ENCODE measurements at regions not wholly inside any gene's neighbourhood (a gene's known extent, or its start where the extent isn't known, plus 50 kb on each side); places are given as distances from the start of the nearest gene placed in this dataset.

DNA sequence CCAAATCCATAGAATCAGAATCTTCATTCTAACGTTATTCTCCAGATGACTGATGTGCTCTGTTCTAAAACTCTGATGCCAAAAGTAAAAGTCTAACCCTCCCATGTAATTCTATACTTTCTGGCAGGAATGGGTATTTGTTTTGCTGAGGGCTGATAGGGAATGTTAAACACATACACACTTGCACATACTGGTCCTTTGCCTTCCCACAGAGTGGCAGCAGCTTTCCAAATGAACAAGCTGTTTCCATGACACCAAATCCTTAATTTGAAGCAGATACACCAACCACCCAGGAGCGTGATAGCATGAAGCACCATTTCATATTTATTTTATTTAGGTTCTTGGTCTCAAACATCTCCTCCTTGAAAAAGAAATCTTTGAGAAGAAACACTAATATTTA, 155.5 kb upstream of the PRDX4 start:
- no peak for DNase-seq
- no peak overlapping the region for H2BK120ac ChIP-seq (ENCODE audit: low read depth, low read length)
- no peak overlapping the region for H2AK5ac ChIP-seq (ENCODE audit: low read length, severe bottlenecking)
- H3K9ac ChIP-seq (ENCODE audit: low read length), result no peak overlapping the region
- no peak overlapping the region for H2AFZ ChIP-seq (ENCODE audit: low read depth, low read length)
- H2BK15ac ChIP-seq (ENCODE audit: low read depth, poor library complexity, severe bottlenecking), result no peak overlapping the region
- WGBS, result 40% methylated on average over 1 of the region's 2 CpGs
- no peak overlapping the region for H3K23ac ChIP-seq (ENCODE audit: low read length in 2 of 2)
- no peak overlapping the region for H4K91ac ChIP-seq (ENCODE audit: low read length)
- no peaks in the 10 kb centered on the region for H3K4me1 ChIP-seq (ENCODE audit: control insufficient read depth, insufficient read depth, low read depth, low read length)
- no peak overlapping the region for H3K4me3 ChIP-seq (ENCODE audit: insufficient read depth in 1 of 2, low read depth in 1 of 2, low read length in 2 of 2)
- no peaks in the 10 kb centered on the region for H3K79me1 ChIP-seq (replicated peaks; ENCODE audit: low read length, poor library complexity, severe bottlenecking)
- H2BK12ac ChIP-seq (ENCODE audit: low read length in 2 of 2), result no peak overlapping the region
- no peak overlapping the region for H3K18ac ChIP-seq (ENCODE audit: low read depth in 1 of 2, low read length in 2 of 2)
- no peak overlapping the region for H4K8ac ChIP-seq (ENCODE audit: low read length)
- H3K27me3 ChIP-seq (ENCODE audit: control insufficient read depth in 1 of 2, insufficient read depth in 1 of 2, low read length in 2 of 2), result peaks cover 0 to 32% of the 10 kb centered on the region in 2 experiments
- no peak overlapping the region for H3K27ac ChIP-seq (ENCODE audit: low read length, poor library complexity, severe bottlenecking)
- H3K36me3 ChIP-seq (ENCODE audit: control insufficient read depth in 1 of 2, insufficient read depth in 2 of 2, low read depth in 1 of 2, low read length in 2 of 2), result no peaks in the 10 kb centered on the region
- no peak overlapping the region for H3K4me2 ChIP-seq (ENCODE audit: low read length, poor library complexity, severe bottlenecking)
- H2BK5ac ChIP-seq (ENCODE audit: low read depth, low read length, poor library complexity, severe bottlenecking), result no peak overlapping the region
- H3K4ac ChIP-seq (ENCODE audit: low read depth in 1 of 2, low read length in 2 of 2), result no peak overlapping the region
- H3K9me3 ChIP-seq (ENCODE audit: control insufficient read depth, low read length), result no peaks in the 10 kb centered on the region
- no peak overlapping the region for H3K14ac ChIP-seq (ENCODE audit: low read length in 2 of 2)

DNA sequence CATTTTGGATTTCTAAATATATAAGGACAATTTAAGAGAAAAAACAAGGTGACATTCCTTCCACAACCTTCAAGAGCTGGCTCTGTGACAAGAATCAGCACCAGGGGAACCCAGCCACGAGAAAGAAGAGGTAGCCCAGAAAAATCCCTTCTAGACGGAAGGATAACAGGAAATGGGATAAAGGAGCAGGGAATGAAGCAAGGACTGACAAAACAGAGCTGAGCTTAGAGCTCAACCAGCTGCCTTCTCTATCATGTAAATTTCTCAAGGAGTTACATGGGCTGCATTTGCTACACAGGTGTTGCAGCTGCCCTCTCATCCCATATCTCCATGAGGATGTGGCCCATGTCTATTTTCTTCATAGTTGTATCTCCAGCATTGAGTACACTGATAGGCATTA, 154.2 kb upstream of the PRDX4 start:
- Histone ChIP-seq H2AK5ac (ENCODE audit: low read length, severe bottlenecking) (no peak overlapping the region), H3K14ac (ENCODE audit: low read length in 2 of 2) (no peak overlapping the region), H2BK5ac (ENCODE audit: low read depth, low read length, poor library complexity, severe bottlenecking) (no peak overlapping the region), H4K8ac (ENCODE audit: low read length) (no peak overlapping the region), H3K4me3 (ENCODE audit: insufficient read depth in 1 of 2, low read depth in 1 of 2, low read length in 2 of 2) (no peak overlapping the region), H3K4me1 (ENCODE audit: control insufficient read depth, insufficient read depth, low read depth, low read length) (no peaks in the 10 kb centered on the region), H3K36me3 (ENCODE audit: control insufficient read depth in 1 of 2, insufficient read depth in 2 of 2, low read depth in 1 of 2, low read length in 2 of 2) (no peaks in the 10 kb centered on the region), H3K23ac (ENCODE audit: low read length in 2 of 2) (no peak overlapping the region), H3K79me1 (replicated peaks; ENCODE audit: low read length, poor library complexity, severe bottlenecking) (no peaks in the 10 kb centered on the region), H3K4ac (ENCODE audit: low read depth in 1 of 2, low read length in 2 of 2) (no peak overlapping the region), H2AFZ (ENCODE audit: low read depth, low read length) (no peak overlapping the region), H2BK120ac (ENCODE audit: low read depth, low read length) (no peak overlapping the region), H3K4me2 (ENCODE audit: low read length, poor library complexity, severe bottlenecking) (no peak overlapping the region), H3K18ac (ENCODE audit: low read depth in 1 of 2, low read length in 2 of 2) (no peak overlapping the region), H2BK15ac (ENCODE audit: low read depth, poor library complexity, severe bottlenecking) (no peak overlapping the region), H2BK12ac (ENCODE audit: low read length in 2 of 2) (no peak overlapping the region), H3K9me3 (ENCODE audit: control insufficient read depth, low read length) (no peaks in the 10 kb centered on the region), H3K27me3 (ENCODE audit: control insufficient read depth in 1 of 2, insufficient read depth in 1 of 2, low read length in 2 of 2) (peaks cover 0 to 25% of the 10 kb centered on the region in 2 experiments), H3K9ac (ENCODE audit: low read length) (no peak overlapping the region), H4K91ac (ENCODE audit: low read length) (no peak overlapping the region), H3K27ac (ENCODE audit: low read length, poor library complexity, severe bottlenecking) (no peak overlapping the region)
- 40% methylated on average over 1 of the region's 2 CpGs for WGBS
- no peak for DNase-seq

DNA sequence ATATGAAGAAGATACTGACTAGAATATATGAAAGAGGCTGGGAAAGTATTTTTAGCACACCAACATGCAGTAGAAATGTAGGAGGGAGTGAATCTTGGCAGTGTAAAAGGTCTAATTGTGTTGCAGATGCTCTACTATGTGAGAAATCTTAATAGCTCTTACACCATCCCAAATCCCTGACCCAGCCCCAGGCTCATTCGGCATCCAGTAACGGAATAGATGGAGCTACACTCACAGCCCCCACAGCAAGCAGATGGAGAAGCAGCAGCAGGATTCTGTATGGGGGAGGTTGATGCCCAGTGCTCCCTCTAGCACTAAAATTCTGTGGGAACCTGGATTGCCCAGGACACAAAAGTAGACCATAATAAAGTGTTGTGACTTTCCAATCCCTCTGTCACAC, 153.2 kb upstream of the PRDX4 start:
- Histone ChIP-seq H2BK15ac (ENCODE audit: low read depth, poor library complexity, severe bottlenecking) (no peak overlapping the region), H3K18ac (ENCODE audit: low read depth in 1 of 2, low read length in 2 of 2) (no peak overlapping the region), H4K91ac (ENCODE audit: low read length) (no peak overlapping the region), H3K4me3 (ENCODE audit: insufficient read depth in 1 of 2, low read depth in 1 of 2, low read length in 2 of 2) (no peak overlapping the region), H3K23ac (ENCODE audit: low read length in 2 of 2) (no peak overlapping the region), H3K27me3 (ENCODE audit: control insufficient read depth in 1 of 2, insufficient read depth in 1 of 2, low read length in 2 of 2) (peaks cover 0 to 28% of the 10 kb centered on the region in 2 experiments), H2AFZ (ENCODE audit: low read depth, low read length) (no peak overlapping the region), H3K4me1 (ENCODE audit: control insufficient read depth, insufficient read depth, low read depth, low read length) (no peaks in the 10 kb centered on the region), H3K9me3 (ENCODE audit: control insufficient read depth, low read length) (no peaks in the 10 kb centered on the region), H3K27ac (ENCODE audit: low read length, poor library complexity, severe bottlenecking) (no peak overlapping the region), H2BK120ac (ENCODE audit: low read depth, low read length) (no peak overlapping the region), H2AK5ac (ENCODE audit: low read length, severe bottlenecking) (no peak overlapping the region), H2BK5ac (ENCODE audit: low read depth, low read length, poor library complexity, severe bottlenecking) (no peak overlapping the region), H3K14ac (ENCODE audit: low read length in 2 of 2) (no peak overlapping the region), H2BK12ac (ENCODE audit: low read length in 2 of 2) (no peak overlapping the region), H3K4me2 (ENCODE audit: low read length, poor library complexity, severe bottlenecking) (no peak overlapping the region), H3K36me3 (ENCODE audit: control insufficient read depth in 1 of 2, insufficient read depth in 2 of 2, low read depth in 1 of 2, low read length in 2 of 2) (no peaks in the 10 kb centered on the region), H3K79me1 (replicated peaks; ENCODE audit: low read length, poor library complexity, severe bottlenecking) (no peaks in the 10 kb centered on the region), H3K9ac (ENCODE audit: low read length) (no peak overlapping the region), H3K4ac (ENCODE audit: low read depth in 1 of 2, low read length in 2 of 2) (no peak overlapping the region), H4K8ac (ENCODE audit: low read length) (no peak overlapping the region)
- DNase-seq, result no peak
- WGBS, result 80% methylated on average over 2 of the region's 2 CpGs

DNA sequence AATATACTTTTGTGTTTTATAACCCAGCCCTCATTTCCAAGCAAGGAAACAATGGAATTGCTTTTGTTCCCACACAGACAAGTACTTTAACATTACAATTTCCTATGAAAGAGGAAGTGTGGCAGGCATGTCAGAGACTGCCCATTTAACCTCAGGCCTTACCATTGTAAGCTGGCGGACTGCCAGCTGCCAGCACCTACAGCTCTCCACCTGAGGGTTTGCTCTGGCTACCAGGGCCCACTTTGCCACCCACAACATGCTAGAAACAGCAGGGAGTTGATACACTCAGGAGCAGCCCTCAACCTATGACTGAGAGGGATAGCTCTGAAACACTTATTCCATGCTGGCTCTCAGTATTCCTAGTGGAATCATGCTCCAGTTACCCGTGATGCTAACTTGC, 152.3 kb upstream of the PRDX4 start:
- Histone ChIP-seq H3K23ac (ENCODE audit: low read length in 2 of 2) (no peak overlapping the region), H3K79me1 (replicated peaks; ENCODE audit: low read length, poor library complexity, severe bottlenecking) (no peaks in the 10 kb centered on the region), H3K9ac (ENCODE audit: low read length) (no peak overlapping the region), H3K14ac (ENCODE audit: low read length in 2 of 2) (no peak overlapping the region), H3K4ac (ENCODE audit: low read depth in 1 of 2, low read length in 2 of 2) (no peak overlapping the region), H3K9me3 (ENCODE audit: control insufficient read depth, low read length) (no peaks in the 10 kb centered on the region), H2AK5ac (ENCODE audit: low read length, severe bottlenecking) (no peak overlapping the region), H2BK12ac (ENCODE audit: low read length in 2 of 2) (no peak overlapping the region), H2BK120ac (ENCODE audit: low read depth, low read length) (no peak overlapping the region), H3K4me1 (ENCODE audit: control insufficient read depth, insufficient read depth, low read depth, low read length) (no peaks in the 10 kb centered on the region), H2AFZ (ENCODE audit: low read depth, low read length) (no peak overlapping the region), H3K18ac (ENCODE audit: low read depth in 1 of 2, low read length in 2 of 2) (no peak overlapping the region), H2BK15ac (ENCODE audit: low read depth, poor library complexity, severe bottlenecking) (no peak overlapping the region), H3K36me3 (ENCODE audit: control insufficient read depth in 1 of 2, insufficient read depth in 2 of 2, low read depth in 1 of 2, low read length in 2 of 2) (no peaks in the 10 kb centered on the region), H4K8ac (ENCODE audit: low read length) (no peak overlapping the region), H2BK5ac (ENCODE audit: low read depth, low read length, poor library complexity, severe bottlenecking) (no peak overlapping the region), H3K4me2 (ENCODE audit: low read length, poor library complexity, severe bottlenecking) (no peak overlapping the region), H4K91ac (ENCODE audit: low read length) (no peak overlapping the region), H3K4me3 (ENCODE audit: insufficient read depth in 1 of 2, low read depth in 1 of 2, low read length in 2 of 2) (no peak overlapping the region), H3K27me3 (ENCODE audit: control insufficient read depth in 1 of 2, insufficient read depth in 1 of 2, low read length in 2 of 2) (peaks cover 0 to 28% of the 10 kb centered on the region in 2 experiments), H3K27ac (ENCODE audit: low read length, poor library complexity, severe bottlenecking) (no peak overlapping the region)
- DNase-seq, result no peak
- WGBS, result 90% methylated on average over 2 of the region's 2 CpGs

All from mesenchymal stem cell (in vitro differentiated cells and primary cell).